ENCODE measurements at regions not wholly inside any gene's neighbourhood (a gene's known extent, or its start where the extent isn't known, plus 50 kb on each side); places are given as distances from the start of the nearest gene placed in this dataset.

DNA sequence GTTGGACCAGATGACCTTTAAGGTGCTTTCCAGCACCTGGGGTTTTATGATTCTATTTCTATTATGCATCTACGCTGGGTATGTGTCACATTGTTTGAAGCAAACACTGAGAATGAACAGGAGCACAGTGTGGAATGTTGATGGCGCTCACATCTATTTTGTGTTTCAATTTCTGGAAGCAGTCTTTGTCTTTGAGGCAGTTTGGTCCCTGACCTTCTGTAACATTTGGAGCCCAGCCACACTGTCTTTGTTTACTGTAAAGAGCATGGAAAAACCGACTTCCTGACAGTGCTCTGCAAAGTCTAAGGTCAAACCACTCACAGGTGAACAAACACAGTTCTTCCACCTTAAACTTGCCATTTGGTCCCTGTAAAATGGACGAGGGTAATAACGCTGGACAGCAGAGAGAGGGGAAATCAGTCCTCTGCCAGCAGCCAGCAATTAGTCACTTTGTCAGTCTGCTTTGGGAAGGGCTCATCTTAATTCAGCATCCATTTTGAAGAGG lies 155.5 kb downstream of the PRL start:
- Histone ChIP-seq H3K27me3 (ENCODE audit: control insufficient read depth, insufficient read depth, low read length) (no peaks in the 10 kb centered on the region), H3K9ac (no peak overlapping the region), H3K4me2 (ENCODE audit: low read length) (no peak overlapping the region), H3K4me1 (peaks cover 6% of the 10 kb centered on the region), H3K9me3 (ENCODE audit: control insufficient read depth, low read length) (no peaks in the 10 kb centered on the region), H3K36me3 (ENCODE audit: control insufficient read depth, insufficient read depth, low read length) (no peaks in the 10 kb centered on the region), H3K4me3 (ENCODE audit: low read depth, low read length) (no peak overlapping the region), H3K27ac (no peak overlapping the region), H2AFZ (no peak overlapping the region), H3K79me2 (no peaks in the 10 kb centered on the region)
- TF ChIP-seq, protein P1, sequence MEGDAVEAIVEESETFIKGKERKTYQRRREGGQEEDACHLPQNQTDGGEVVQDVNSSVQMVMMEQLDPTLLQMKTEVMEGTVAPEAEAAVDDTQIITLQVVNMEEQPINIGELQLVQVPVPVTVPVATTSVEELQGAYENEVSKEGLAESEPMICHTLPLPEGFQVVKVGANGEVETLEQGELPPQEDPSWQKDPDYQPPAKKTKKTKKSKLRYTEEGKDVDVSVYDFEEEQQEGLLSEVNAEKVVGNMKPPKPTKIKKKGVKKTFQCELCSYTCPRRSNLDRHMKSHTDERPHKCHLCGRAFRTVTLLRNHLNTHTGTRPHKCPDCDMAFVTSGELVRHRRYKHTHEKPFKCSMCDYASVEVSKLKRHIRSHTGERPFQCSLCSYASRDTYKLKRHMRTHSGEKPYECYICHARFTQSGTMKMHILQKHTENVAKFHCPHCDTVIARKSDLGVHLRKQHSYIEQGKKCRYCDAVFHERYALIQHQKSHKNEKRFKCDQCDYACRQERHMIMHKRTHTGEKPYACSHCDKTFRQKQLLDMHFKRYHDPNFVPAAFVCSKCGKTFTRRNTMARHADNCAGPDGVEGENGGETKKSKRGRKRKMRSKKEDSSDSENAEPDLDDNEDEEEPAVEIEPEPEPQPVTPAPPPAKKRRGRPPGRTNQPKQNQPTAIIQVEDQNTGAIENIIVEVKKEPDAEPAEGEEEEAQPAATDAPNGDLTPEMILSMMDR (IDR thresholded peaks at IDR 0.05) = no peak

DNA sequence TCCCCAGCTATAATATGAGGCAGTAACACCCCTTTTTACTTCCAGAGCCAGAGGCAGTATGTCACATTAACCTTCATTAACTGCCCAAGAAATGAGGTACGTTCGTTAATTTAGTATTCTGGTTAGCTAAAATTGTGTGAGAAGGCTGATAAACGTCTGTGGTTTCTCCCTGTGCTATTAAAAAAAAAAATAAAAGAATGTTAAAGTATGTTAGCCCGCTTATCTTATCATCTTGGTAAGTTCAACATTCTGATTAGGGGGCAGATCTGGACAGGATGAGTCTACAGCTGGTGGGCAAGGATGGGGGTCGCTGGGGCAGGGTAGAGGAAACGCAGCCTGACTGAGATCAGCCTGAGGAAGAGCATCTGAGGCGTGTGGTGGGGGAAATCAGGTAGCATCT lies 154.0 kb downstream of the PRL start:
- TF ChIP-seq, protein P1 (IDR thresholded peaks at IDR 0.05) = no peak
- no peak overlapping the region for H3K4me3 ChIP-seq (ENCODE audit: low read depth, low read length)
- H3K27me3 ChIP-seq (ENCODE audit: control insufficient read depth, insufficient read depth, low read length) = no peaks in the 10 kb centered on the region
- H2AFZ ChIP-seq = no peak overlapping the region
- H3K4me1 ChIP-seq = peaks cover 9% of the 10 kb centered on the region
- H3K9ac ChIP-seq = no peak overlapping the region
- H3K9me3 ChIP-seq (ENCODE audit: control insufficient read depth, low read length) = no peaks in the 10 kb centered on the region
- H3K4me2 ChIP-seq (ENCODE audit: low read length) = no peak overlapping the region
- no peak overlapping the region for H3K27ac ChIP-seq
- H3K36me3 ChIP-seq (ENCODE audit: control insufficient read depth, insufficient read depth, low read length) = no peaks in the 10 kb centered on the region
- no peaks in the 10 kb centered on the region for H3K79me2 ChIP-seq

DNA sequence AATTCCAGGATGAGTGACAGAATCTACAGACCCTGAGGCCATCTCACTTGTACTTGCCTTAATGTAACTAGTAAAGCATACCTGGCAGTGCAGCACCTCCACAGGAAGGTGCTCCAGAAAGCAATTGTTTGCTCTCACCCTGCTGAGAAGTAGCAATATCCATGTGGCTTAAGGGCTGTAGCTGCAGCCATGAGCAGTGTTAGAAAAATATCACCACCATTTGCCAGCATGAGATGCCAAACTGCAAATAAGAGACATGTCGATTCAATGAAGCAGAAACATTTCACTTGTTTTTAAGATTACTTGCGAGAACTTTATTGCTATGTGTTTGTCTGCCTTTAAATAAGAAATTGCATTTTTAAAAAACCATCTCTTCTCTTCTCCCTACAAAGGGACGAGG lies 151.5 kb downstream of the PRL start:
- Histone ChIP-seq H3K4me1 (peaks cover 23% of the 10 kb centered on the region), H3K9ac (no peak overlapping the region), H3K36me3 (ENCODE audit: control insufficient read depth, insufficient read depth, low read length) (no peaks in the 10 kb centered on the region), H3K27me3 (ENCODE audit: control insufficient read depth, insufficient read depth, low read length) (no peaks in the 10 kb centered on the region), H3K79me2 (no peaks in the 10 kb centered on the region), H3K27ac (no peak overlapping the region), H2AFZ (peak overlapping the region; percentile 19), H3K4me3 (ENCODE audit: low read depth, low read length) (no peak overlapping the region), H3K4me2 (ENCODE audit: low read length) (peak overlapping the region; percentile 2), H3K9me3 (ENCODE audit: control insufficient read depth, low read length) (no peaks in the 10 kb centered on the region)
- TF ChIP-seq, protein P1 (IDR thresholded peaks at IDR 0.05) = no peak

DNA sequence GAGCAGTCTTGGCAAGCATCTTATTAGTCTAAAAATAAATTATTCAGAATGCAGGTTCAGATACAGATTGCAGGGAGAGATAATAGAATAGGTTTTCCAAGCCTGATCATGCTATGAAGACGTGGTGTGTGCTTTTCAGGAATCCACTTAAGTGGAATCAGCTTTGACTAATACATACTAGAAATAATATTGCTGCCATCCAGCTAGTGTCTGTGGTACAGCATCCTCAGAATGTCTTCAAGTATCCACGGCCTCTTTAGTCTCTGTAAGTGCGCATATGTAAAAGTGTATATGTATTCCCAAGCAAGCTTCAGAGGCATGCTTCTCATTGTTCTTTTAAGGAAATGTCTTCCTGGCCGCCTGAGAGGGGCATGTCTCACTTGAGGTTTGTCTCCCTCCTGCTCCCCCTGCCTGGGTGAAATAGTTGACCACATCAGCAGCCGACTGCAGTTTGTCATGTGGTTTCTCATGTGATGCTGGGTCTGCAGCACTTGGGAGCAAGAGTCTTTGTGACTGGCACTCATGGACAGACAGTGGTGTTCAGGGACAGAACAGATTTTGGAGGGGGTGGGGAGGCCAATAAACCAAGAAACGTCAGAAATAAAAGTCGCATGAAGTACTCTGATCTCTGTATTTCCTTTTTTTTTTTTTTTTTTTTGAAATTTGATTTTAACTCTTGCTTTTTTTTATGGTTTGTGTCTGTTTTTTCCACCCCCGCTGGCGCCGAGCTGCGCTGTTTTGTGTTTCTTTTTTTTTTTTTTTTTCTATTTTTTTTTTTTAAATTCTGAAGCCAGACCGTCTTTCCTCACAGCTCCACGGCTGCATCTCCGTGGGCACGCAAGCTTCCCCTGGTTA lies 150.8 kb downstream of the PRL start:
- TF ChIP-seq, protein P1 (IDR thresholded peaks at IDR 0.05) = peak; percentile 38
- Histone ChIP-seq H3K9me3 (ENCODE audit: control insufficient read depth, low read length) (no peaks in the 10 kb centered on the region), H3K9ac (no peak overlapping the region), H3K4me2 (ENCODE audit: low read length) (peak overlapping the region; percentile 2), H3K27ac (no peak overlapping the region), H3K4me3 (ENCODE audit: low read depth, low read length) (no peak overlapping the region), H2AFZ (peak overlapping the region; percentile 19), H3K36me3 (ENCODE audit: control insufficient read depth, insufficient read depth, low read length) (no peaks in the 10 kb centered on the region), H3K79me2 (no peaks in the 10 kb centered on the region), H3K27me3 (ENCODE audit: control insufficient read depth, insufficient read depth, low read length) (no peaks in the 10 kb centered on the region), H3K4me1 (peaks cover 23% of the 10 kb centered on the region)

DNA sequence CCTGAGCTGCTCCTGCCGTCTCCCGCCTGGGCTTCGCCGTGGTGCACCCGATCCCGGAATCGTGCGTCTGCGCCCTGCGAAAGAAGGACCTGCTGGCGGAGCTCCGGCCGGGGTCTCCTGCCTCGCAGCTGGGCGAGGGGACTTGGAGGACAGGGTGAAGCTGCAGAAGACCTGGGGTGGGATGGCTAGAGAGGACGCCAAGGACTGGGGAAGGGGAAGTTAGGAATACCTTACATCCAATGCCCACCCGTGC lies 150.2 kb downstream of the PRL start:
- H3K9ac ChIP-seq = no peak overlapping the region
- no peaks in the 10 kb centered on the region for H3K9me3 ChIP-seq (ENCODE audit: control insufficient read depth, low read length)
- no peak overlapping the region for H3K4me3 ChIP-seq (ENCODE audit: low read depth, low read length)
- peaks cover 23% of the 10 kb centered on the region for H3K4me1 ChIP-seq
- no peak overlapping the region for H3K27ac ChIP-seq
- no peaks in the 10 kb centered on the region for H3K27me3 ChIP-seq (ENCODE audit: control insufficient read depth, insufficient read depth, low read length)
- no peak overlapping the region for H3K4me2 ChIP-seq (ENCODE audit: low read length)
- no peaks in the 10 kb centered on the region for H3K79me2 ChIP-seq
- H3K36me3 ChIP-seq (ENCODE audit: control insufficient read depth, insufficient read depth, low read length) = no peaks in the 10 kb centered on the region
- H2AFZ ChIP-seq = no peak overlapping the region
- TF ChIP-seq, protein P1 (IDR thresholded peaks at IDR 0.05) = no peak
